Right lobe of liver (tissue), 6 donors: ENCODE measurements at regions not wholly inside any gene's neighbourhood (a gene's known extent, or its start where the extent isn't known, plus 50 kb on each side); places are given as distances from the start of the nearest gene placed in this dataset.

Source experiments
- ATAC-seq, 4 donors: fragments of 200-7000 bp; cut with Tn5 transposase; one replicate each; pipeline ENCODE4 v1.9.1; 2020; ENCODE audit warnings: mild to moderate bottlenecking in 4 of 4, moderate library complexity in 4 of 4
- DNase-seq, 3 donors: peaks; one replicate each; pipeline ENCODE4 v3.0.0-alpha.2; 2020
- H3K27ac ChIP-seq, 3 donors: fragments of 200-600 bp; one replicate each; pipeline ENCODE4 v1.8.0; 2022
- H3K27me3 ChIP-seq, 2 donors: fragments of 200-600 bp; one replicate each; pipeline ENCODE4 v1.8.0; 2022
- H3K36me3 ChIP-seq, 4 donors: fragments of 200-600 bp; sonication (generic) in 1 of 4; one replicate each; pipeline versions ENCODE4 v1.5.1 to v1.8.0; 2017 to 2022; ENCODE audit warnings: control low read depth in 1 of 4
- H3K4me1 ChIP-seq, 4 donors: fragments of 200-600 bp; sonication (generic) in 1 of 4; one replicate each; pipeline versions ENCODE4 v1.5.1 to v1.8.0; 2017 to 2022; ENCODE audit warnings: control low read depth in 1 of 4
- H3K4me3 ChIP-seq, 3 donors: fragments of 200-600 bp; one replicate each; pipeline ENCODE4 v1.8.0; 2022
- H3K9me3 ChIP-seq, 4 donors: fragments of 200-600 bp; sonication (generic) in 1 of 4; one replicate each; pipeline versions ENCODE4 v1.5.1 to v1.8.0; 2017 to 2022; ENCODE audit warnings: control low read depth in 1 of 4
- CTCF ChIP-seq, 4 donors: fragments of 200-600 bp in 3 of 4; fragments of 450-650 bp in 1 of 4; IDR thresholded peaks; one replicate each; pipeline versions ENCODE4 v1.5.1 to v1.8.0; 2016 to 2022; ENCODE audit warnings: antibody characterized with exemption in 4 of 4, mild to moderate bottlenecking in 2 of 4
- POLR2A ChIP-seq: fragments of 450-650 bp; IDR thresholded peaks from one replicate; pipeline ENCODE4 v1.6.1; 2017; ENCODE audit warnings: antibody characterized with exemption, mild to moderate bottlenecking
- WGBS: methylation state at CpG from one replicate; pipeline ENCODE4 v1.1.6; 2018; ENCODE audit warnings: low coverage, low lambda C conversion rate; ENCODE audit not compliant: insufficient coverage; ENCODE audit errors: missing lambda C conversion rate; 5-methylcytosine and 5-hydroxymethylcytosine counted together
- intact Hi-C, 2 donors: fragments of 100-400 bp; cut with DNase I; formaldehyde crosslinking; loops; one replicate each; pipeline versions ENCODE4 v1.11.2 to v1.14.1; 2022
- donor health status: DM: no; HTN: yes; CAD: no.
- donor health status: DM: no; HTN: no; CAD: no.
- donor health status: DM: no; HTN: no; CAD: no.
- donor health status: DM: no; HTN: yes; CAD: no.
- donor health status: DM: no; HTN: yes; CAD: no.

GRCh38 chr7:13420726-13421125 is 568.7 kb downstream of the ETV1 start:
- Histone ChIP-seq H3K4me3 (no peak overlapping the region), H3K4me1 (no peaks in the 10 kb centered on the region), H3K9me3 (no peaks in the 10 kb centered on the region), H3K27ac (no peak overlapping the region), H3K36me3 (no peaks in the 10 kb centered on the region), H3K27me3 (no peaks in the 10 kb centered on the region)
- DNase-seq (no peak), ATAC-seq (no peak)
- intact Hi-C loops, result no loop called here
- no peak for TF ChIP-seq POLR2A
- no peak for TF ChIP-seq CTCF (IDR thresholded peaks at IDR 0.05)
- 57% methylated on average over 2 of the region's 2 CpGs for WGBS

GRCh38 chr7:13421776-13422175 is 567.7 kb downstream of the ETV1 start:
- H3K27ac ChIP-seq, result no peak overlapping the region
- no peak for TF ChIP-seq CTCF (IDR thresholded peaks at IDR 0.05)
- no peak for TF ChIP-seq POLR2A
- H3K4me1 ChIP-seq, result no peaks in the 10 kb centered on the region
- H3K27me3 ChIP-seq, result no peaks in the 10 kb centered on the region
- intact Hi-C loops, result no loop called here
- H3K4me3 ChIP-seq, result no peak overlapping the region
- DNase-seq (no peak), ATAC-seq (no peak)
- 58% methylated on average over 4 of the region's 4 CpGs for WGBS
- no peaks in the 10 kb centered on the region for H3K9me3 ChIP-seq
- no peaks in the 10 kb centered on the region for H3K36me3 ChIP-seq

- ATAC-seq (no peak), DNase-seq (no peak)
- no peaks in the 10 kb centered on the region for H3K4me1 ChIP-seq
- no peaks in the 10 kb centered on the region for H3K9me3 ChIP-seq
- intact Hi-C loops, result no loop called here
- no peak overlapping the region for H3K4me3 ChIP-seq
- TF ChIP-seq POLR2A, result no peak
- TF ChIP-seq CTCF (IDR thresholded peaks at IDR 0.05), result no peak
- no CpG with 5 or more reads among the region's 2 CpGs for WGBS
- H3K27me3 ChIP-seq, result no peaks in the 10 kb centered on the region
- H3K36me3 ChIP-seq, result no peaks in the 10 kb centered on the region
- H3K27ac ChIP-seq, result no peak overlapping the region
Measured at GRCh38 chr7:13433946-13434345, 555.5 kb downstream of the ETV1 start.

- 26% methylated on average over 1 of the region's 1 CpG for WGBS
- Histone ChIP-seq H3K27me3 (no peaks in the 10 kb centered on the region), H3K36me3 (no peaks in the 10 kb centered on the region), H3K4me1 (no peaks in the 10 kb centered on the region), H3K27ac (no peak overlapping the region), H3K9me3 (no peaks in the 10 kb centered on the region), H3K4me3 (no peak overlapping the region)
- intact Hi-C loops, result no loop called here
- DNase-seq (no peak), ATAC-seq (no peak)
- no peak for TF ChIP-seq CTCF (IDR thresholded peaks at IDR 0.05)
- TF ChIP-seq POLR2A, result no peak
Measured at GRCh38 chr7:13442226-13442625, 547.2 kb downstream of the ETV1 start.

GRCh38 chr7:13447637-13448036 is 541.8 kb downstream of the ETV1 start:
- Histone ChIP-seq H3K36me3 (no peaks in the 10 kb centered on the region), H3K9me3 (no peaks in the 10 kb centered on the region), H3K27ac (no peak overlapping the region), H3K27me3 (no peaks in the 10 kb centered on the region), H3K4me3 (no peak overlapping the region), H3K4me1 (no peaks in the 10 kb centered on the region)
- no peak for TF ChIP-seq POLR2A
- TF ChIP-seq CTCF (IDR thresholded peaks at IDR 0.05), result no peak
- intact Hi-C loops, result no loop called here
- ATAC-seq (no peak), DNase-seq (no peak)
- 43% methylated on average over 1 of the region's 1 CpG for WGBS
